K562 (cell line): ENCODE measurements at regions not wholly inside any gene's neighbourhood (a gene's known extent, or its start where the extent isn't known, plus 50 kb on each side); places are given as distances from the start of the nearest gene placed in this dataset.

Experiments
- ATAC-seq: fragments of 200-7000 bp; cut with Tn5 transposase; 3 replicates; pipeline ENCODE4 v1.9.1; 2020; ENCODE audit warnings: moderate library complexity
- BruUV-seq: library from RNA; stranded (reverse); fragments of 400-500 nt; replicated peaks from 2 replicates; lab custom pipeline; 2021; lab: Mats Ljungman, UMichigan
- CTCF ChIA-PET: fragments of 300-600 bp; formaldehyde crosslinking; extraction: SDS; loops from one replicate; lab custom pipeline; 2021; ENCODE audit warnings: low intra/inter-chr PET ratio; lab: Yijun Ruan, JAX
- POLR2A ChIA-PET: fragments of 300-600, 350-650 bp; sonication (Branson Sonifier 250); formaldehyde crosslinking; extraction: SDS; loops from one replicate; lab custom pipeline; 2021; ENCODE audit warnings: antibody characterized with exemption, inconsistent platforms; lab: Yijun Ruan, JAX
- DNase-seq, 4 experiments: peaks; one replicate each; pipeline versions ENCODE4 v3.0.0 to v3.0.0-alpha.2; 2011 to 2018; ENCODE audit warnings: low spot score in 3 of 4, mixed read lengths in 3 of 4; ENCODE audit errors: extremely low read depth in 1 of 4
- FAIRE-seq: peaks from 2 replicates; lab custom pipeline; 2011; peaks lifted over from hg19 to GRCh38; lab: Jason Lieb, UNC
- H2AFZ ChIP-seq: 2 replicates; pipeline ENCODE4 v1.6.0; 2011; ENCODE audit warnings: low read depth, low read length, control low read depth, inconsistent platforms
- H3K27ac ChIP-seq: fragments of 200-600 bp; 3 replicates; pipeline ENCODE4 v1.8.0; 2011; ENCODE audit warnings: low read depth, mild to moderate bottlenecking, control low read depth, inconsistent platforms, low read length, moderate library complexity, mixed read lengths; ENCODE audit errors: extremely low read depth
- H3K27me3 ChIP-seq, 2 experiments: fragments of 300-600 bp in 1 of 2; 2 replicates in 1 of 2; 3 replicates in 1 of 2; pipeline versions ENCODE4 v1.6.0 to v1.8.0; 2011; ENCODE audit warnings: inconsistent platforms in 2 of 2, low read length in 2 of 2, mild to moderate bottlenecking in 1 of 2, mixed read lengths in 1 of 2, moderate library complexity in 1 of 2; ENCODE audit not compliant: control insufficient read depth in 2 of 2, insufficient read depth in 2 of 2
- H3K36me3 ChIP-seq: fragments of 300-600 bp; 3 replicates; pipeline ENCODE4 v1.8.0; 2011; ENCODE audit warnings: mild to moderate bottlenecking, low read length, inconsistent platforms; ENCODE audit not compliant: control insufficient read depth, insufficient read depth
- H3K4me1 ChIP-seq, 2 experiments: fragments of 200-600 bp in 1 of 2; replicated peaks in 1 of 2; 2 replicates in 1 of 2; 3 replicates in 1 of 2; pipeline versions ENCODE4 v1.5.1 to v1.8.0; 2011; ENCODE audit warnings: inconsistent platforms in 2 of 2, low read length in 2 of 2, mild to moderate bottlenecking in 1 of 2, mixed read lengths in 1 of 2, moderate library complexity in 1 of 2; ENCODE audit not compliant: control insufficient read depth in 2 of 2, insufficient read depth in 2 of 2
- H3K4me2 ChIP-seq: 2 replicates; pipeline ENCODE4 v1.6.1; 2011; ENCODE audit warnings: low read length, control low read depth, inconsistent platforms, mixed read lengths; ENCODE audit not compliant: insufficient read depth
- H3K4me3 ChIP-seq: fragments of 200-600 bp; sonication (generic), shearing (Covaris generic); 2 replicates; pipeline ENCODE4 v1.5.1; 2016; ENCODE audit warnings: control low read depth, inconsistent platforms
- H3K79me2 ChIP-seq: fragments of 200-600 bp; 3 replicates; pipeline ENCODE4 v1.8.0; 2011; ENCODE audit warnings: low read length, inconsistent platforms; ENCODE audit not compliant: control insufficient read depth, insufficient read depth
- H3K9ac ChIP-seq, 2 experiments: 2 replicates each; pipeline versions ENCODE4 v1.6.0 to v1.6.1; 2011; ENCODE audit warnings: low read depth in 2 of 2, low read length in 2 of 2, control low read depth in 1 of 2, inconsistent platforms in 1 of 2, mild to moderate bottlenecking in 1 of 2, mixed read lengths in 1 of 2; ENCODE audit not compliant: insufficient read depth in 1 of 2
- H3K9me1 ChIP-seq: one replicate; pipeline ENCODE4 v1.6.0; 2011; ENCODE audit warnings: inconsistent platforms, mild to moderate bottlenecking, low read length, moderate library complexity; ENCODE audit not compliant: control insufficient read depth, insufficient read depth
- H3K9me3 ChIP-seq: replicated peaks from 2 replicates; pipeline ENCODE4 v1.5.1; 2011; ENCODE audit warnings: low read depth, low read length, inconsistent platforms; ENCODE audit not compliant: control insufficient read depth, insufficient read depth
- H4K20me1 ChIP-seq: replicated peaks from 2 replicates; pipeline ENCODE4 v1.6.1; 2011; ENCODE audit warnings: low read length, inconsistent platforms, mixed read lengths; ENCODE audit not compliant: control insufficient read depth, insufficient read depth
- ATF1 ChIP-seq, 2 experiments: fragments of 450-650 bp in 1 of 2; IDR thresholded peaks; 2 replicates each; pipeline ENCODE4 v1.6.1; 2016; ENCODE audit warnings: missing compliant biosample characterization in 1 of 2, missing genetic modification characterization in 1 of 2
- CREM ChIP-seq: IDR thresholded peaks from 2 replicates; pipeline ENCODE4 v1.6.1; 2014; ENCODE audit warnings: antibody characterized with exemption, low read depth
- ESRRA ChIP-seq: fragments of 450-650 bp; IDR thresholded peaks from 2 replicates; pipeline ENCODE4 v1.6.1; 2014; ENCODE audit warnings: low read depth, mild to moderate bottlenecking, moderate library complexity, borderline replicate concordance
- NCOA1 ChIP-seq: fragments of 450-650 bp; IDR thresholded peaks from 2 replicates; pipeline ENCODE4 v1.6.1; 2016; ENCODE audit warnings: low read depth
- PTRF ChIP-seq: fragments of 450-650 bp; IDR thresholded peaks from 2 replicates; pipeline ENCODE4 v1.6.1; 2016; ENCODE audit warnings: mild to moderate bottlenecking, missing genetic modification characterization, missing compliant biosample characterization
- ZEB2 ChIP-seq: fragments of 450-650 bp; IDR thresholded peaks from 2 replicates; pipeline ENCODE4 v1.6.1; 2016
- WGBS: fragments of 100-300 bp; shearing (Covaris generic); methylation state at CpG from one replicate; pipeline ENCODE4 v1.1.6; 2016; ENCODE audit warnings: low coverage, mixed read lengths; ENCODE audit not compliant: insufficient coverage; ENCODE audit errors: missing lambda C conversion rate; 5-methylcytosine and 5-hydroxymethylcytosine counted together
- in situ Hi-C: fragments of 300-500 bp; cut with MboI; formaldehyde crosslinking; loops from 4 replicates; pipeline ENCODE4 v1.15.0; 2018; ENCODE audit warnings: inconsistent platforms, mixed read lengths
- intact Hi-C: fragments of 100-400 bp; cut with micrococcal nuclease; formaldehyde crosslinking; loops from 2 replicates; pipeline ENCODE4 v1.14.2; 2022
- TF ChIP-seq, protein P1 (sequence below): fragments of 450-650 bp; formaldehyde crosslinking; IDR thresholded peaks from 2 replicates; pipeline ENCODE4 v1.4.0; 2020; ENCODE audit warnings: mild to moderate bottlenecking, mixed read lengths
- TF ChIP-seq, protein P2 (sequence below), 2 experiments: fragments of 450-650 bp in 1 of 2; IDR thresholded peaks; 2 replicates each; pipeline ENCODE4 v1.6.1; 2011 to 2017; ENCODE audit warnings: low read depth in 2 of 2, antibody characterized with exemption in 1 of 2, borderline replicate concordance in 1 of 2, low read length in 1 of 2, mild to moderate bottlenecking in 1 of 2, mixed read lengths in 1 of 2; ENCODE audit not compliant: control insufficient read depth in 1 of 2

DNA sequence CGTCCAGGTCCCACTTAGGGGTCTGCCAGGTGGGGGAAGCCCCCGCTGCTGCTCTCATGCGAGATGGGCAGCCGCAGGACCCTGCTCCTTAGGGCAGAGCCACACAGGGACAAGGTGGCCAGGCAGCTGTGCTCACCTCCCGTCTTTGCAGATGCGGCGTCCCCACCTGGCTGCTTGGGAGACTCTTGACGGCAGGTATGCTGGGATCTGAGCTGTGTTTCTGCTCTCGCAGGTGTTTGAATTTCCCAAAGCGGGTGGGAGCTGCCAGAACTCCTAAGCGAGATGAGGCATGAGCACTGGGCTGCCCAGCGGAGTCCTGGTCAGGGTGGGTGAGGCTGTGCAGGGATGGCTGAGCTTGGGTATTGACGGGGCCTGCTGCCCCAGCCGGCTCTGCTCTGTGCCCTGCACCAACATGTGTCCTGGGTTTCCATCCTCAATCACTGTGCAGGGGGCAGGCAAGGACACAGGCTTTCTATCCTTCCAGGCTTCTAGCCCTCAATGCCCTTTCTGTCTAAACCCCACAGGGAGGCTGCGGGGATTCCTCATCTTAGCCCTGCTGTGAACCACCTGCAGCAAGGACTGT, 151.4 kb downstream of the ICE1 start:
- Histone ChIP-seq H2AFZ (no peak overlapping the region), H4K20me1 (no peaks in the 10 kb centered on the region; the same call in 1 of the 2 replicates), H3K4me1 (no peaks in the 10 kb centered on the region; a peak in 1 of 5 replicates), H3K9me1 (no peaks in the 10 kb centered on the region), H3K4me2 (no peak overlapping the region), H3K9ac (no peak overlapping the region; a peak in 1 of 4 replicates), H3K79me2 (no peaks in the 10 kb centered on the region), H3K9me3 (no peaks in the 10 kb centered on the region), H3K4me3 (no peak overlapping the region), H3K27me3 (peaks cover 20 to 55% of the 10 kb centered on the region in 2 experiments; a peak in 4 of 5 replicates), H3K27ac (no peak overlapping the region), H3K36me3 (no peaks in the 10 kb centered on the region)
- in situ Hi-C loops (no loop called here), intact Hi-C loops (no loop called here)
- no peak for DNase-seq
- 3% methylated on average over 15 of the region's 15 CpGs for WGBS
- no TSS peak for BruUV-seq
- POLR2A ChIA-PET: interaction anchor here (0.6 to 0.7 kb wide), 2 partner anchors 14 to 35 kb away, joined by 3 read pairs; no protein-coding TSS in a partner anchor
- FAIRE-seq: no peak
- CTCF ChIA-PET: no interaction called here
- TF ChIP-seq ZEB2: no peak
- ATAC-seq: no peak

DNA sequence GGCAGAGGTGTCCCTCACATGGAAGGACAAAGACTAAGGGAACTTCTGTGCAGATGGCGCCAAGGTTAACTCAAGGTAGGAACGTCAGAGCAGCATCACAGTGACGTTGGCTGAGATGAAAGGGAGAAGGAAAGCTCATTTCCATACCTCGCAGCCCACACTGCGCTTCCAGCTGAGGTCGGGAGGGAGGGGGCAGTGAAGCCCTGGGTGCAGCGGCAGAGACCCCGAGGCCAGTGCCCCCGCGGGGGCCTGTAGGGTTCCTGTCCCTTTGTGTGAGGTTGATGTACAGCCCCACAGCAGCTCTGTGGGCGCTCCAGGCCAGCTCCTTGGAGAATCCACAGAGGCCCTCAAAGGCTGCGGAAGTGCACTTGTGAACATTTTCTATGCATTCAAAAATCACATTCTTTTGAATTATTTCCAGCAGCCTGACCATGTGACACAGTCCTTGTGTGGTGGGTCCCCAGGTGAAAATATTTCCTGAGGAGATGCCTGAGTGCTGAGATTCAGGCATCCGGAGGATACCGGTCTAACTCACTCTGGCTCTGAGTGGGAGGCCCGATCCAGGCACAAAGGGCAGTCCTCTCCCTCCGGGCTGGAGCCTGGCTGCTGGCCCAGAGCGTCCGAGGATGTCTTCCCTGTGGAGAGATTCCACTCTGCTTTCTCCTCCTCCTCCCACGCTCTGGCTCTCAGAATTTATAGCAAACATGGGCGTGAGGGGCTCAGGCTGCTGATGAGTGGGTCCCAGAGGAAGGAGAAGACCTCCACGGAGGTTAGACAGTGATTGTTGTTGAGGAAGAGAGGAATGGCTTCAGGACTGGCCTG, 150.7 kb downstream of the ICE1 start:
- ChIA-PET CTCF (no interaction called here), POLR2A (interaction anchor here (0.7 to 1.4 kb wide), 4 partner anchors 11 to 39 kb away, joined by 3 to 5 read pairs (median 4); no protein-coding TSS in a partner anchor)
- Histone ChIP-seq H2AFZ (no peak overlapping the region), H4K20me1 (no peaks in the 10 kb centered on the region; the same call in 1 of the 2 replicates), H3K9me1 (no peaks in the 10 kb centered on the region), H3K27ac (no peak overlapping the region), H3K4me3 (no peak overlapping the region), H3K79me2 (no peaks in the 10 kb centered on the region), H3K9ac (no peak overlapping the region; a peak in 1 of 4 replicates), H3K4me2 (no peak overlapping the region), H3K27me3 (peaks cover 22 to 60% of the 10 kb centered on the region in 2 experiments), H3K4me1 (no peaks in the 10 kb centered on the region; a peak in 1 of 5 replicates), H3K36me3 (no peaks in the 10 kb centered on the region), H3K9me3 (no peaks in the 10 kb centered on the region)
- FAIRE-seq: no peak
- no peak for DNase-seq
- in situ Hi-C loops (no loop called here), intact Hi-C loops (no loop called here)
- BruUV-seq: no TSS peak
- ATAC-seq: no peak
- WGBS: 6% methylated on average over 16 of the region's 21 CpGs
- TF ChIP-seq PTRF (tag) (no peak), NCOA1 (no peak), ATF1 (CRISPR knock-in tag; IDR thresholded peaks at IDR 0.05) (no peak), ATF1 (tag; IDR thresholded peaks at IDR 0.05) (peak; percentile 84), CREM (peak; percentile 58), ESRRA (0 out of 2 replicates have a peak, but pooled peaks have one; percentile 36)
- TF ChIP-seq, protein P1, sequence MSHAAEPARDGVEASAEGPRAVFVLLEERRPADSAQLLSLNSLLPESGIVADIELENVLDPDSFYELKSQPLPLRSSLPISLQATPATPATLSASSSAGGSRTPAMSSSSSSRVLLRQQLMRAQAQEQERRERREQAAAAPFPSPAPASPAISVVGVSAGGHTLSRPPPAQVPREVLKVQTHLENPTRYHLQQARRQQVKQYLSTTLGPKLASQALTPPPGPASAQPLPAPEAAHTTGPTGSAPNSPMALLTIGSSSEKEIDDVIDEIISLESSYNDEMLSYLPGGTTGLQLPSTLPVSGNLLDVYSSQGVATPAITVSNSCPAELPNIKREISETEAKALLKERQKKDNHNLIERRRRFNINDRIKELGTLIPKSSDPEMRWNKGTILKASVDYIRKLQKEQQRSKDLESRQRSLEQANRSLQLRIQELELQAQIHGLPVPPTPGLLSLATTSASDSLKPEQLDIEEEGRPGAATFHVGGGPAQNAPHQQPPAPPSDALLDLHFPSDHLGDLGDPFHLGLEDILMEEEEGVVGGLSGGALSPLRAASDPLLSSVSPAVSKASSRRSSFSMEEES (CRISPR knock-in tag): no peak
- TF ChIP-seq, protein P2, sequence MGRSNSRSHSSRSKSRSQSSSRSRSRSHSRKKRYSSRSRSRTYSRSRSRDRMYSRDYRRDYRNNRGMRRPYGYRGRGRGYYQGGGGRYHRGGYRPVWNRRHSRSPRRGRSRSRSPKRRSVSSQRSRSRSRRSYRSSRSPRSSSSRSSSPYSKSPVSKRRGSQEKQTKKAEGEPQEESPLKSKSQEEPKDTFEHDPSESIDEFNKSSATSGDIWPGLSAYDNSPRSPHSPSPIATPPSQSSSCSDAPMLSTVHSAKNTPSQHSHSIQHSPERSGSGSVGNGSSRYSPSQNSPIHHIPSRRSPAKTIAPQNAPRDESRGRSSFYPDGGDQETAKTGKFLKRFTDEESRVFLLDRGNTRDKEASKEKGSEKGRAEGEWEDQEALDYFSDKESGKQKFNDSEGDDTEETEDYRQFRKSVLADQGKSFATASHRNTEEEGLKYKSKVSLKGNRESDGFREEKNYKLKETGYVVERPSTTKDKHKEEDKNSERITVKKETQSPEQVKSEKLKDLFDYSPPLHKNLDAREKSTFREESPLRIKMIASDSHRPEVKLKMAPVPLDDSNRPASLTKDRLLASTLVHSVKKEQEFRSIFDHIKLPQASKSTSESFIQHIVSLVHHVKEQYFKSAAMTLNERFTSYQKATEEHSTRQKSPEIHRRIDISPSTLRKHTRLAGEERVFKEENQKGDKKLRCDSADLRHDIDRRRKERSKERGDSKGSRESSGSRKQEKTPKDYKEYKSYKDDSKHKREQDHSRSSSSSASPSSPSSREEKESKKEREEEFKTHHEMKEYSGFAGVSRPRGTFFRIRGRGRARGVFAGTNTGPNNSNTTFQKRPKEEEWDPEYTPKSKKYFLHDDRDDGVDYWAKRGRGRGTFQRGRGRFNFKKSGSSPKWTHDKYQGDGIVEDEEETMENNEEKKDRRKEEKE (IDR thresholded peaks at IDR 0.05; ENCODE audit: borderline replicate concordance in 1 of 2, control insufficient read depth in 1 of 2, low read depth in 2 of 2, low read length in 1 of 2): no peak
